AG09309 (cell line): ENCODE measurements at regions not wholly inside any gene's neighbourhood (a gene's known extent, or its start where the extent isn't known, plus 50 kb on each side); places are given as distances from the start of the nearest gene placed in this dataset.

Experiments
- DNase-seq: peaks from one replicate; pipeline ENCODE4 v3.0.0-alpha.2; 2010; ENCODE audit warnings: low read depth
- H3K4me3 ChIP-seq: 2 replicates; pipeline ENCODE4 v1.5.1; 2011; ENCODE audit warnings: mild to moderate bottlenecking, low read depth, low read length, moderate library complexity; ENCODE audit not compliant: control insufficient read depth
- CTCF ChIP-seq: IDR thresholded peaks from 2 replicates; pipeline ENCODE4 v1.5.1; 2011; ENCODE audit warnings: mild to moderate bottlenecking, low read depth, low read length, inconsistent platforms; ENCODE audit not compliant: insufficient read depth, control insufficient read depth; ENCODE audit errors: missing control alignments

GRCh38 chr4:111016416-111016815 lies 393.5 kb upstream of the PITX2 start:
- H3K4me3 ChIP-seq: no peak overlapping the region
- DNase-seq: no peak
- no peak for TF ChIP-seq CTCF

GRCh38 chr4:111018216-111018615 lies 395.3 kb upstream of the PITX2 start:
- no peak for TF ChIP-seq CTCF
- H3K4me3 ChIP-seq: no peak overlapping the region
- DNase-seq: no peak

- DNase-seq: no peak
- H3K4me3 ChIP-seq: no peak overlapping the region
- no peak for TF ChIP-seq CTCF
Measured at GRCh38 chr4:111020476-111020875, 397.6 kb upstream of the PITX2 start.

- no peak for TF ChIP-seq CTCF
- no peak for DNase-seq
- no peak overlapping the region for H3K4me3 ChIP-seq
Measured at GRCh38 chr4:111020961-111021360, 398.1 kb upstream of the PITX2 start.

GRCh38 chr4:111022758-111023157 lies 399.9 kb upstream of the PITX2 start:
- no peak for DNase-seq
- no peak for TF ChIP-seq CTCF
- no peak overlapping the region for H3K4me3 ChIP-seq

GRCh38 chr4:111027526-111027925 lies 404.6 kb upstream of the PITX2 start:
- DNase-seq: peak; percentile 85
- no peak for TF ChIP-seq CTCF
- no peak overlapping the region for H3K4me3 ChIP-seq

GRCh38 chr4:111028795-111029194 lies 405.9 kb upstream of the PITX2 start:
- TF ChIP-seq CTCF: no peak
- H3K4me3 ChIP-seq: no peak overlapping the region
- DNase-seq: no peak
